ENCODE measurements at regions not wholly inside any gene's neighbourhood (a gene's known extent, or its start where the extent isn't known, plus 50 kb on each side); places are given as distances from the start of the nearest gene placed in this dataset.

DNA sequence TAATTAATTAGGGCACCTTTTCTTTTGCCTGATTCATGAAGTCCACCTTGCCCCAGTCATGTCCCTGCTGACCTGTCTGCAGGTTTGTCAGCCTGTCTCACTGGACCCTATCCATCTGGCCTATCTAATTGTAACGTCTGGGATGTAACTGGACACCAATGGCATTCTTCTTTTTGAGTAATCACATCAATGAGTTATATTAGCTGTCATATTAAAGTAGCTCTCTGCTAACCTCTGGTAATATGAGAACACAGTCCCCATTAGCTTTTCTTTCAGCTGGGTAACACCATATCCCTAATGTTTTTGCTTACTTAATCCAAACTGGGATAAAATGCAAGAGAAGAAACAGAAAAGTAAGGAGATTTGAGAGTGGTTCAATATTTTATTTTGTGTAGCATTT lies 166.2 kb upstream of the VEPH1 start:
- TF ChIP-seq YY1 (IDR thresholded peaks at IDR 0.05; ENCODE audit: insufficient read depth, insufficient read length) (no peak), SUZ12 (IDR thresholded peaks at IDR 0.05; ENCODE audit: extremely low read depth, insufficient read depth, insufficient read length) (no peak)

Data from NT2/D1 (cell line).